VCaP (cell line): ENCODE measurements at regions not wholly inside any gene's neighbourhood (a gene's known extent, or its start where the extent isn't known, plus 50 kb on each side); places are given as distances from the start of the nearest gene placed in this dataset.

Experiments used
- H3K27ac ChIP-seq: fragments of 450-650 bp; 2 replicates; pipeline ENCODE4 v1.5.1; 2017
- CTCF ChIP-seq: fragments of 450-650 bp; conservative IDR thresholded peaks from 2 replicates; pipeline ENCODE4 v1.5.1; 2017; ENCODE audit warnings: mild to moderate bottlenecking, moderate library complexity

- TF ChIP-seq CTCF = no peak
- H3K27ac ChIP-seq = no peak overlapping the region
Measured at GRCh38 chr6:72476051-72476450, 145.8 kb upstream of the KCNQ5 start.

GRCh38 chr6:72476646-72477045, 145.2 kb upstream of the KCNQ5 start:
- no peak overlapping the region for H3K27ac ChIP-seq
- TF ChIP-seq CTCF = no peak

GRCh38 chr6:72495441-72495840, 126.4 kb upstream of the KCNQ5 start:
- no peak overlapping the region for H3K27ac ChIP-seq
- no peak for TF ChIP-seq CTCF

- TF ChIP-seq CTCF = no peak
- H3K27ac ChIP-seq = no peak overlapping the region
Measured at GRCh38 chr6:72497186-72497585, 124.7 kb upstream of the KCNQ5 start.

- no peak overlapping the region for H3K27ac ChIP-seq
- no peak for TF ChIP-seq CTCF
Measured at GRCh38 chr6:72500669-72501068, 121.2 kb upstream of the KCNQ5 start.

- no peak overlapping the region for H3K27ac ChIP-seq
- TF ChIP-seq CTCF = no peak
Measured at GRCh38 chr6:72504406-72504805, 117.5 kb upstream of the KCNQ5 start.

- no peak for TF ChIP-seq CTCF
- H3K27ac ChIP-seq = no peak overlapping the region
Measured at GRCh38 chr6:72505446-72505845, 116.4 kb upstream of the KCNQ5 start.

- no peak for TF ChIP-seq CTCF
- no peak overlapping the region for H3K27ac ChIP-seq
Measured at GRCh38 chr6:72519871-72520270, 102.0 kb upstream of the KCNQ5 start.
